K562 (cell line): ENCODE measurements at regions not wholly inside any gene's neighbourhood (a gene's known extent, or its start where the extent isn't known, plus 50 kb on each side); places are given as distances from the start of the nearest gene placed in this dataset.
A peak's percentile ranks its signal among the peaks of the same experiment; 100 is the strongest.

ENCODE experiments used
- ATF4 ChIP-seq: fragments of 450-650 bp; formaldehyde crosslinking; IDR thresholded peaks from 2 replicates; pipeline ENCODE4 v1.4.0; 2022; ENCODE audit warnings: mild to moderate bottlenecking, moderate library complexity
- E4F1 ChIP-seq: fragments of 250-450 bp; sonication (Bioruptor Pico); IDR thresholded peaks from 2 replicates; pipeline ENCODE4 v1.5.0; 2021; ENCODE audit warnings: mild to moderate bottlenecking, borderline replicate concordance
- EP300 ChIP-seq: IDR thresholded peaks from 2 replicates; pipeline ENCODE4 v1.6.1; 2012; ENCODE audit warnings: low read length, improper control_type of control experiment
- MTA1 ChIP-seq: fragments of 450-650 bp; IDR thresholded peaks from 2 replicates; pipeline ENCODE4 v1.6.1; 2017; ENCODE audit warnings: borderline replicate concordance
- MTA2 ChIP-seq: fragments of 450-650 bp; IDR thresholded peaks from 2 replicates; pipeline ENCODE4 v1.6.1; 2016; ENCODE audit warnings: low read depth
- PBX2 ChIP-seq, 2 experiments: IDR thresholded peaks in 1 of 2; conservative IDR thresholded peaks in 1 of 2; 2 replicates each; pipeline ENCODE4 v1.6.1; 2016; ENCODE audit warnings: low read depth in 2 of 2, mild to moderate bottlenecking in 1 of 2, missing compliant biosample characterization in 1 of 2, missing genetic modification characterization in 1 of 2, moderate library complexity in 1 of 2
- SMARCA4 ChIP-seq: fragments of 450-650 bp; IDR thresholded peaks from 2 replicates; pipeline ENCODE4 v1.6.1; 2016
- SMARCA5 ChIP-seq: fragments of 450-650 bp; IDR thresholded peaks from 2 replicates; pipeline ENCODE4 v1.6.1; 2016
- SMARCB1 ChIP-seq: IDR thresholded peaks from 2 replicates; pipeline ENCODE4 v1.6.1; 2011; ENCODE audit warnings: improper control_type of control experiment, low read depth; ENCODE audit not compliant: insufficient read length
- SMC3 ChIP-seq: conservative IDR thresholded peaks from 2 replicates; pipeline ENCODE4 v1.6.1; 2011; ENCODE audit warnings: low read depth, low read length, improper control_type of control experiment; ENCODE audit not compliant: insufficient read depth
- ZBTB12 ChIP-seq: fragments of 250-450 bp; sonication (Bioruptor Pico); IDR thresholded peaks from 2 replicates; pipeline ENCODE4 v1.4.0; 2020
- ZNF316 ChIP-seq: fragments of 450-650 bp; IDR thresholded peaks from 2 replicates; pipeline ENCODE4 v1.6.1; 2016
- ZNF592 ChIP-seq: fragments of 450-650 bp; IDR thresholded peaks from 2 replicates; pipeline ENCODE4 v1.6.1; 2017; ENCODE audit warnings: antibody characterized with exemption, mild to moderate bottlenecking
- ZNF77 ChIP-seq: fragments of 250-450 bp; sonication (Bioruptor Pico); IDR thresholded peaks from 2 replicates; pipeline ENCODE4 v1.5.0; 2020
- ZSCAN32 ChIP-seq: fragments of 450-650 bp; formaldehyde crosslinking; IDR thresholded peaks from 2 replicates; pipeline ENCODE4 v1.4.0; 2020; ENCODE audit warnings: mild to moderate bottlenecking, moderate library complexity

GRCh38 chr9:108108852-108109448 lies 619.4 kb upstream of the KLF4 start (continued):
- TF ChIP-seq ZBTB12 (CRISPR knock-in tag) (no peak), SMC3 (no peak), ATF4 (CRISPR knock-in tag) (peak; percentile 66; the same call in 1 of the 2 replicates), MTA1 (0 out of 2 replicates have a peak, but pooled peaks have one; percentile 28), EP300 (peak; percentile 98), MTA2 (peak; percentile 93), SMARCA5 (peak; percentile 55; the same call in 1 of the 2 replicates), ZNF592 (peak; percentile 59; the same call in 1 of the 2 replicates), ZNF77 (no peak), SMARCB1 (no peak), ZNF316 (peak; percentile 100), ZSCAN32 (CRISPR knock-in tag) (no peak), E4F1 (CRISPR knock-in tag) (no peak), SMARCA4 (peak; percentile 97), PBX2 (CRISPR knock-in tag; IDR thresholded peaks at IDR 0.05; ENCODE audit: low read depth) (no peak), PBX2 (tag; conservative IDR thresholded peaks at IDR 0.05; ENCODE audit: low read depth) (0 out of 2 replicates have a peak, but pooled peaks have one; percentile 13)
